GM19452 (cell line): ENCODE measurements at regions not wholly inside any gene's neighbourhood (a gene's known extent, or its start where the extent isn't known, plus 50 kb on each side); places are given as distances from the start of the nearest gene placed in this dataset.

Experiments used
- ATAC-seq: cut with Tn5 transposase; IDR thresholded peaks from one replicate; pipeline ENCODE4 v1.9.1; 2021; ENCODE audit not compliant: unreplicated experiment

DNA sequence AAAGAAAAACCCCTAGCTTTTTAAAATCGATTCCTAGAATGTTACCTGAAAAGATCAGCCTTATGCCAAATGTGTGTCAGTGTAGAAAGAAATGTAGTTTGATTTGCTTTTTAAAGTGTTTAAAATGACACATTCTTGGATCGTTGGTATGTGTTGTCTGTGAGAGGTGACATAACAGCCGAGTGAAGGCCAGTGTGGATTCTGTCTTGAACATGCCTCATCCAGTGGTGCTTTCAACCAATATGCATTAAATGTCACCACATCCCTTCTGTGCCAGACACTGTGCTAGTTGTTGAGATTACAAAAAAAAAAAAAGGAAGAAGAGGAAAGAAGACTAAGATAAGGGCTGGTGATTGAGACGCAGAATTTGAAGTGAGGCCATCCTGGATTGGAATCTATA is 994.2 kb upstream of the TENM3 start:
- no peak for ATAC-seq

GRCh38 chr4:181254771-181255170 is 988.4 kb upstream of the TENM3 start:
- ATAC-seq, result no peak

- ATAC-seq, result no peak
These were observed 984.6 kb upstream of the TENM3 start for GRCh38 chr4:181258569-181258968.

DNA sequence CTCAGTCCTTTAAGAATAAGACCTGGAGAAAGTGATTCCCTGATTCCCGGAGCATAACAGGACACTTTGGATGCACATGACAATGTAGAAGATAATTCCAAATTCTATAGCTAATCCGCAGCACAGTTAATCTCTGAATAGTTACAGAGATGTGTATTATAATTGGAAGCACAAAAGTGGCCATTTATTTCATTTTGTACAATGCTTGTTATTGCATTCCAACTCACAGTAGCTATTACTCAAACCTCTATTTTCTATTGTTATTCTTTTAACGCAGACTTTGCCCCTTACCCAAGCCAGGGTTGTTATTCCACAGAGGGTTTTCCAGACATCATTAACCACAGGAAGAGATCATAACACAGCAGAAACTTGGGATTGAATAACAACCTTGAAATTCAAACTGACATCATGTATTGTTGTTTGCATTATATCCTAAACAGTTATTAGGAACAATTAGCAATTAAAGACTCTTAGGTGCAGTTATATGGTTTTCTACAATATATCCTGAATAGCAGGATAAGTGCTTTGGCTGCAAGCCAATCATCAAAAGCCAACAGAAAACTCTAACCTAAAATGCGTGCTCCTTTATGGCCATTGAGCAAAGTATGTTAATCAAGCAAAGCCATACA is 984.0 kb upstream of the TENM3 start:
- ATAC-seq, result no peak

DNA sequence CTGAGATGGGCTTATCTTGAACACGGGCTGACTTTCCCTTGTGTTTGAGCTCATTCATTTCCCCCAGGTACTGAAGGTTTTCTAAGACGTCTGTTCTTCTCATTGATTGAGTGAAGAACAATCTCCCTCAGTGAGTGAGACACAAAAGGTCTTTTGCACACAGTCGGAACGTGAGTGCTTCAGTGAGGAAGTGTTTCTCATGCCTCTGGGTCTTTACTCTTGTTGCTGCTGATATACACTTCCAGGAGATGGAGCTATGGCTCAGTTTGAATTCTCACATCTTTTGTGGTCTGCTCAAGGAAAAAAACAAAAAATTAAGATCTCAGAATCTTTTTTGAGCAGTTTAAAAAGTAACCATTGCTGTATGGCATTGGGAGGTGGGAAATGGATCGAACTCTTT is 981.9 kb upstream of the TENM3 start:
- no peak for ATAC-seq

DNA sequence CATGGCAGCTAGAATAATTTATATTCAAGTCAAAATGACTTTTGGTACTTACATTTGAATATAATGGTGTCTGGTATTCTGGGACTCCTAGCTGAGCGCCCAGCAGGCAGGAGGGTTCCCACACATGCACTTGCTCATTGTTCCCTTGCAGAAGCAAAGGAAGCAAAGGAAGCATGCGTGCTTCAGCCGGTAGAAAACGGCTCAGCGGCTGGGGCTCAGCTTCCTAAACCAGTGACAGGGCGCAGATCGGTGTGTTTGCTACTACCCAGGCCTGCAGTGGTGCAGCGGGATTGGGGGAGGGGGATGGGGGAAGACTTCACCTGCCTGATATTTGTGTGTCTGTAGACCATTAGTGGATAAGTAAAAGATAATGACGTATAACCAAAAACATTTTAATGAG is 978.3 kb upstream of the TENM3 start:
- ATAC-seq, result no peak

- no peak for ATAC-seq
These were observed 977.8 kb upstream of the TENM3 start for GRCh38 chr4:181265370-181265769.

- no peak for ATAC-seq
These were observed 972.0 kb upstream of the TENM3 start for GRCh38 chr4:181271116-181271640.

DNA sequence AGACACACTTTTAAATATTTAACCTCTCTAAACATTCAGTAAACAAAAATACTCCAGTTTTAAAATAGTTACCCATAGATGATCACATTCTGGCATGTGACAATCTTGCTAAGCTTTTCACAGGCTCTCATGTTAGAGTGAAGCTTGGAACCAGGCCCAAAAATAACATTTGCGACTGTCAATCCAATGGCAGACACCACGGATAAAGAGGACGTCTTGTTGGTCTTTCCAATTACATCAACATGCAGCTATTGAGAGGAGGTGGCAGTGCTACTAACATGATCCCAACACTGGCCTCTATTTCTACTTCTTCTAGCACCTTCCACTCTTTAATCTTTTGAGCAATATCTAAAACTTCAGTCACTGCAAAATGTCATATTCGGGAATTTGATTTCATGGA is 970.8 kb upstream of the TENM3 start:
- ATAC-seq, result no peak

GRCh38 chr4:181278941-181279340 is 964.3 kb upstream of the TENM3 start:
- ATAC-seq, result no peak

DNA sequence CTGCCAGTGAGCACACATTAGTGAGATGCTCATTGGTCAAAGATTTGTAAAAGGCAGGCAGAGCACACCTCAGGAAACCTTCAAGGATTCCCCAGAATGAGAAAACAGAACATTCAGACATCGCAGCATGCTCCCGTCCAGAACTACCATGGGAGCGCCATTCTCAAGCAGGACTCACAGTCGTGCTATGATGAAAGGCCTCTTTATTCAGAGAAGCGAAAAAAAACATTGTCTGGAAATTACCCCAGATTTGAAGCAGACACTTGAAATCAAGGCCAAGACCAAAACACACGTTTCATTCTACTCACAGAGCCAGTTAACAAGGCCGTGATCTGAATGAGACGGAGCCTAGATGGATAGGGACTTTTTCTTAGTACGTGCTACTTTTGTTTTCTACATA is 961.8 kb upstream of the TENM3 start:
- ATAC-seq, result no peak

- ATAC-seq, result no peak
These were observed 954.0 kb upstream of the TENM3 start for GRCh38 chr4:181289198-181289597.

DNA sequence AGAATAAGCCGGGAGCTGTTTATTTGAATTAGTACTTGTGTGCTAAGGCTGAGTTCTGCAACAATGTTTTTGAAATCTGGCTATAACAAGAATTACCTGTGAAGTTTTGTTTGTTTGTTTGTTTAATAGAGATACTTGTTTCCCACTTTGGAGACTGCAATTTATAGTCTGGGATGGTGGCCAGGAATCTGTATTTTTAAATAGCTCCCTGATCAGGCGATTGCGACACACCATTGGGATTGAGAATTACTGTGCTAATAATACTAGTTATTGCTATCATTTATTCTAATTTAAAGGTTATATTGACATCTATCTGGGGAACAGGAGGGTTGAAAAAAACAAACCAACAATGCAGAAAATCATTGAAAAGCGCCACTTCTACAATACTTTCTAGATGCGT is 951.6 kb upstream of the TENM3 start:
- ATAC-seq, result no peak

DNA sequence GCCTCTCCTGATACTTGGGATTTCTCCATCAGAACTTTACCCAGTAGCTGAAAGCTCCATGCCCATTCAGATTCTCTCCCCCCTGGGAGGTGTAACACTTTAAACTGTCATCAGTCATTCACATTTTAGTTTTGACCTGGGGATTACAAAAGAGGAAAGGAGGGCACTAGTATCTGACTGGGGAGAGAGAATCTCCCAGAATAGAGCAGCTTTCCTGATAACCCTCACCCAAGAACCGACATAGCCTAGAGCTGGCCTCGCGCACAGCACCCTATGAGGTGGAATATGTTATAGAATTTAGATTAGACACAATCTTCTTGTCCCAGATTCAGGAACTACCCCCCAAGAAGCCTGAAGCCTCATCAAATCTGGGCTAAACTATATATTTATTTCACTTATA is 950.2 kb upstream of the TENM3 start:
- ATAC-seq, result no peak

DNA sequence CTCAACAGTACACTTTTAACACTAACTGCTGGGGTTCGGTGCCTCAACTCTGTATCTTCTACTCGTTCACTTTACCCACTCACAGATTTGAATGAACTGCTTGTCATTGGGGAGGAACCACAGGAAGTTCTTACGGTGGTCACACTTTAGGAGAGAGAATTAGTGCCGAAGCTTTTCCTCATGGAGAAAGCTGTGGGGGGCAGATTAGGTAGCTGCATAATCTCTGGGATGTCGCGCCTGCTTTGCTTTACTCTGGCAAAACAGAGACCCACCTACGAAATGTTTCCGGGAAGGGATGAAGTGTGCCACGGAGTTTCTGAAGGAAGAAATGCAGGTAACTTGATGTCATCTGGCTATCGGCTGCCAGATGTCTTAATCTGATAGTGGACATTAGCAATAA is 949.7 kb upstream of the TENM3 start:
- ATAC-seq, result no peak

DNA sequence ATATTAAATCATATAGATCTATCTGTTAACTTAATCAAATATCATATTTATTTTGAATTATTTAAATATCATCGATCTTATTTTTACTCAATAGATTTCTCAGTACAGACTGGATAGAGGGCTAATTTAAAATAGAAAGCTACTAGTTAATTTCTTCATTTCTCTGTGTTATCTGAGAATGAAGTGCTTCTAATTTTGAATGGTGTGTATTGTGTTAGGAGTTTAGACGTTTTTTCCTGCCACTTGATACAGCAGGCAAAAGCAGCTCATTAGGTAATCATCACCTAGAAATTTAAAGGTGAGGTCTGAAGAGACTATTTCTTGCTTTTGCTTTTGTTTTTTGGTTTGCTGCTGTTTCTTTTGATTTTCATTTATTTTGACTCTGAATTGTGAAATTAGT is 948.8 kb upstream of the TENM3 start:
- ATAC-seq, result no peak

DNA sequence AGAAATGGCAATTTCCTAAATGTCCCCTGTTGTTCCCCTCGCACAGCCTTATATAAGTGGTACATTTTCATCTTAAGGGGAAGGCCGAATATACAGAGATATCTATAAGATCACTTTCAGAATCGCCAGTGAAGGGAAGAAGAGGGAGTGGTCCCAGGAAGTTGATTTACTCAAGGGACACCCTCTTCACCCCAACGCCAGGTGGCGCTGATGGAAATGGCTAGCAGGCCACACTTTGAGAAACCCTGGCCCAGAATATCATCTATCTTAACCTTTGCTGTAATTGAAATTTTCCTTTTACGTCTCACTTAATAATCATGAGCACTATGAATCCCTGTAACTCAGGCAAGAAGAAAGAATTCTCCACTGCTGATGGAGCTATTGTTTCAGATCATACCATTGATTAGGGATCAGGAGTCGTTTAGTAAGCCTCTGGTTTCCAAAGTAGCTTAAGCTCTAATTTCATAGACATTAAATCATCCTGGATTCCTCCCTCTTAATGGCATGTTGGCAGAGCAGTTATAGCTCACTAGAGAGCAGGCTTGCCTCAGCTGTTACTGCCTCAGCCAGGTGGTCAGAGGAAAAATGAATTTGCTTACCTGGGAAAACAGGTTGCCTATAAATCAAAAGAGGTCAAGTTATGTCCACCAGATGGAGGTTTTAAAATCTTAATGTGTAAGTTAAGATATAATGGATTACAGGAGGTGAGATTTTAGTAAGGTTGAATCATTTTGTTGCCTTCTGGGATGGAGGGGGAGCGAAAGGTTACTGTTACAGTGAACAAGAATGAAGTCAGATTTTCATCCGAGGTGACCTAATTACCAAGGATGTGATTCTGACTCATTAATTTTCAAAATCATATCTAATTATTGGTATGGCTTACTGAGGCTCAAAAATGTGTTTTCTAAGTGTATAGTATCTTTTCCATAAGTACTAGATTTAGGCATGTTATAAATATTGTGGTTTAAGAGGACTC is 941.2 kb upstream of the TENM3 start:
- no peak for ATAC-seq

DNA sequence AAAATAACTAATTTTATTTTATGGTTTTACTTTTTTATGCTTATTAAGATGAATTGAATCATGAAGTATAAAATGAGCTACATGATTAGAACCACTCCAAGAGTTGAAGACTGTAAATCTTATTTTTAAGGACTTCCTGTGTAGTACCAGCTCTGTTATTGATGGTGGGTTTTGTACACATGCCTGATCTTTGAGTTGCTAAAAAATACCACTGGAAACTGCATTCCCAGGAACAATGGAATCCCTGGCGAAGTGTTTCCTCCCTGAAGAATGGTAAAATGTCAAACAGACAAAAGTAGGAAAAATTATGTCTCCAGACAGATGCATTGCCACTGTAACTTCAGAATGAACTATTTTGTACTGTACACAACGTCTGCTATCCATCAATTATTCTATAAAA is 935.4 kb upstream of the TENM3 start:
- ATAC-seq, result no peak

DNA sequence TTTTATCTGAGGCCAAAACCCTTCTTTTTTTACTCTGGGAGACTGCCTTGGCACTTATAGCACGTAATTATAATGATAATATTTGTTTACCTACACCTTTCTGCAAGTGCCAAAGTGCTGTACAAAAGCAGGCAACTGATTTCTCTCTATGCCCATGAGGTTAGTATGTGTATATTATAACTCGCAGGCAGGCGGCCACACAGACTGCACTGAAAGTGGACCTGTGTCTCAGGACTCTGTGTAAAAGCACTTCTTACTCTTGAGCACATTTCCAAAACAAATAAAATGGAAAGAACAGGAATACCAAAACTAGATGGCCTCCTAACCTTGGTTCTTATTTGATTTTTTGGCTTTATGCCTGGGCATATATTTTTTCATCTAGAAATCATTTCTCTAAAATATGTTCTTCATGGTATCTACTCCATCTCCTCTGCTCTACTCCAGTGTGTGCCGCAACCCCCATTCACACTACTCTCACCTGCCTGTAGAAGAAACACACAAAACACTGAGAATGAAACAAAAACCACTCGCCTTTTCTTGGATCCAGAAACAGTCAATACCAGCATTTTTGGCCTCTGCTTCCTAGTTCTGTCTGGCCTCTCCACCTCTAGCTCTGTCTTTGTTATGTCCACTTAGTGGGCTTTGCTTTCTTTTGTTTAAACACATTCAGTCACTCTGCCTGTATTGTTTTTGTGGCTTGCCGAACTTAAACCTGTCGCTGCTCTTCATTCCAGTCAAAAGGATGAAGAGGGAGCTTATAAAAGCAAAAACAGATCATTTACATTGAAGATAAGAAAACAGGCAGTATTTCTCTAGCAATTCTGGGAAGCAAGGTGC is 934.5 kb upstream of the TENM3 start:
- no peak for ATAC-seq

- ATAC-seq, result no peak
These were observed 931.1 kb upstream of the TENM3 start for GRCh38 chr4:181312066-181312465.

DNA sequence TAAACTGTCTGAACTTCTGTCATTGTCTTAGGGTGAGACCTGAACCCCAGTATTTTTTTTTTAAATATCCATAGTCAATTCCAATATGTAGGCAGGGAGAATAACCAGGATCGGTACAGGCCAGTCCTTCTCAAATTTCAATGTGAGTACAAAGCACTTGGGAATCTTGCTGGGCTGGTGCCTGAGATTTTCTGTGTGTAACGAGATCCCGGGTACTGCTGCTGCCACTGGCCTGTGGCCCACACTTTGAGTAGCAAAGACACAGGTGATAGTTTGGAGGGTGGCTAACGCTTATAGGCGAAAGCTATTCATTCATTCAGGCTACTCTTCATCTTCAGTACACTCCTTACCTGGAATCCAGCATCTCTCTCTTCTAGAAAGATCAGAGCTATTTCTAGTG is 923.6 kb upstream of the TENM3 start:
- no peak for ATAC-seq
